KMS-11 (cell line): ENCODE measurements at regions not wholly inside any gene's neighbourhood (a gene's known extent, or its start where the extent isn't known, plus 50 kb on each side); places are given as distances from the start of the nearest gene placed in this dataset.
"Not testable (repeated sequence)": the region's sequence is repeated elsewhere in the genome, so short reads cannot be mapped to it uniquely, and the experiment has no call there.

Experiments used
- H2AFZ ChIP-seq: fragments of 200-600 bp; sonication (generic); 2 replicates; pipeline ENCODE4 v1.6.1; 2016; ENCODE audit warnings: antibody characterized with exemption, mixed run types, low read depth
- H3K27ac ChIP-seq: fragments of 200-600 bp; sonication (generic); 2 replicates; pipeline ENCODE4 v1.6.1; 2016; ENCODE audit warnings: mild to moderate bottlenecking, mixed run types
- H3K27me3 ChIP-seq: fragments of 200-600 bp; sonication (generic); 2 replicates; pipeline ENCODE4 v1.6.1; 2017; ENCODE audit warnings: mild to moderate bottlenecking, low read depth, mixed run types, moderate library complexity; ENCODE audit not compliant: insufficient read depth
- H3K36me3 ChIP-seq: fragments of 200-600 bp; sonication (generic); 2 replicates; pipeline ENCODE4 v1.6.1; 2017; ENCODE audit warnings: mild to moderate bottlenecking, mixed run types; ENCODE audit not compliant: insufficient read depth
- H3K4me1 ChIP-seq: fragments of 200-600 bp; sonication (generic); 2 replicates; pipeline ENCODE4 v1.6.1; 2016; ENCODE audit warnings: mild to moderate bottlenecking, low read depth, mixed run types; ENCODE audit not compliant: poor library complexity, severe bottlenecking
- H3K4me2 ChIP-seq: fragments of 200-600 bp; sonication (generic); 2 replicates; pipeline ENCODE4 v1.7.0; 2016; ENCODE audit warnings: mild to moderate bottlenecking, mixed run types
- H3K4me3 ChIP-seq: fragments of 200-600 bp; sonication (generic); IDR thresholded peaks from 2 replicates; pipeline ENCODE4 v1.6.1; 2017; ENCODE audit warnings: low read depth, low read length, mixed read lengths; ENCODE audit not compliant: insufficient read depth
- H3K79me2 ChIP-seq: fragments of 200-600 bp; sonication (generic); 2 replicates; pipeline ENCODE4 v1.6.1; 2016; ENCODE audit warnings: low read depth, mixed run types; ENCODE audit not compliant: insufficient read depth
- H3K9ac ChIP-seq: fragments of 200-600 bp; sonication (generic); 2 replicates; pipeline ENCODE4 v1.6.1; 2016; ENCODE audit warnings: mild to moderate bottlenecking, mixed run types
- H4K20me1 ChIP-seq: fragments of 200-600 bp; sonication (generic); 2 replicates; pipeline ENCODE4 v1.6.1; 2016; ENCODE audit warnings: mild to moderate bottlenecking, mixed run types; ENCODE audit not compliant: insufficient read depth
- TF ChIP-seq, protein P1 (sequence below): fragments of 200-600 bp; sonication (generic); conservative IDR thresholded peaks from 2 replicates; pipeline ENCODE4 v1.6.1; 2017; ENCODE audit warnings: low read depth, mild to moderate bottlenecking, antibody characterized with exemption, low read length, moderate library complexity, mixed read lengths

DNA sequence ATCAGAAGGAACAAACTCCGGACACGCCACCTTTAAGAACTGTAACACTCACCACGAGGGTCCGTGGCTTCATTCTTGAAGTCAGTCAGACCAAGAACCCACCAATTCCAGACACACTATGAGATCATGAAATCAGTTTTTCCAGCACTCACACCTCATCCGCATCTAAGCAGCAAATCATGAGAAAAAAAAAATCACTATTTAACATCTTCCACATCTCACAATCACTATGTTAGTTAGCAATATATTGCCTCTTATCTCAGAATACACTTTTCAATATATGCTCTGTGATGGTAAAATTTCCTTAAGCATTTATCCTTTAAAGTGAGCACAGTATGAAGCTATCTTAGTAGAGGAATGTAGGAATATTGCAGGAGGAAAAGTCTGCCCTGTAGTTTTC, 328.7 kb downstream of the FAM181B start:
- H3K27me3 ChIP-seq: no peaks in the 10 kb centered on the region
- H3K79me2 ChIP-seq: no peaks in the 10 kb centered on the region
- no peak overlapping the region for H3K4me2 ChIP-seq
- no peak overlapping the region for H2AFZ ChIP-seq
- no peaks in the 10 kb centered on the region for H4K20me1 ChIP-seq
- H3K4me1 ChIP-seq: no peaks in the 10 kb centered on the region
- TF ChIP-seq, protein P1, sequence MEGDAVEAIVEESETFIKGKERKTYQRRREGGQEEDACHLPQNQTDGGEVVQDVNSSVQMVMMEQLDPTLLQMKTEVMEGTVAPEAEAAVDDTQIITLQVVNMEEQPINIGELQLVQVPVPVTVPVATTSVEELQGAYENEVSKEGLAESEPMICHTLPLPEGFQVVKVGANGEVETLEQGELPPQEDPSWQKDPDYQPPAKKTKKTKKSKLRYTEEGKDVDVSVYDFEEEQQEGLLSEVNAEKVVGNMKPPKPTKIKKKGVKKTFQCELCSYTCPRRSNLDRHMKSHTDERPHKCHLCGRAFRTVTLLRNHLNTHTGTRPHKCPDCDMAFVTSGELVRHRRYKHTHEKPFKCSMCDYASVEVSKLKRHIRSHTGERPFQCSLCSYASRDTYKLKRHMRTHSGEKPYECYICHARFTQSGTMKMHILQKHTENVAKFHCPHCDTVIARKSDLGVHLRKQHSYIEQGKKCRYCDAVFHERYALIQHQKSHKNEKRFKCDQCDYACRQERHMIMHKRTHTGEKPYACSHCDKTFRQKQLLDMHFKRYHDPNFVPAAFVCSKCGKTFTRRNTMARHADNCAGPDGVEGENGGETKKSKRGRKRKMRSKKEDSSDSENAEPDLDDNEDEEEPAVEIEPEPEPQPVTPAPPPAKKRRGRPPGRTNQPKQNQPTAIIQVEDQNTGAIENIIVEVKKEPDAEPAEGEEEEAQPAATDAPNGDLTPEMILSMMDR: no peak
- H3K9ac ChIP-seq: no peak overlapping the region
- H3K4me3 ChIP-seq: no peak overlapping the region
- H3K36me3 ChIP-seq: no peaks in the 10 kb centered on the region
- no peak overlapping the region for H3K27ac ChIP-seq

DNA sequence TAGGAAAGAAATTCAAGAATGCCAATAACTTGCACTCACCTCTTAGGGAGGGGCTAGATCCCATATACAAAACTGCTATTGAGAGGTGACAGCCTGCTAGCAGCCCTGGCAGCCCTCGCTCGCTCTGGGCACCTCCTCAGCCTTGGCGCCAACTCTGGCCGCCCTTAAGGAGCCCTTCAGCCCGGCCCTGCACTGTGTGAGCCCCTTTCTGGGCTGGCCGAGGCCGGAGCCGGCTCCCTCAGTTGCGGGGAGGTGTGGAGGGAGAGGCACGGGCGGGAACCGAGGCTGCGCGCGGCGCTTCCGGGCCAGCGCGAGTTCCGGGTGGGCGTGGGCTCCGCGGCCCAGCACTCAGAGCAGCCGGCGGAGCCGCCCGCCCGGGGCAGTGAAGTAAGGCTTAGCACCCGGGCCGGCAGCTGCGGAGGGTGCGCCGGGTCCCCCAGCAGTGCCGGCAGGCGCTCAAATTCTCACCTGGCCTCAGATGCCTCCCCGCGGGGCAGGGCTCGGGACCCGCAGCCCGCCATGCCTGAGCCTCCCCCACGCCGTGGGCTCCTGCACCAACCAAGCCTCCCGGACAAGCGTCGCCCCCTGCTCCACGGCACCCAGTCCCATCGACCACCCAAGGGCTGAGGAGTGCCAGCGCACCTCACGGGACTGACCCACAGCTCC, 329.9 kb downstream of the FAM181B start:
- Histone ChIP-seq H3K27me3 (no peaks in the 10 kb centered on the region), H3K4me3 (no peak overlapping the region), H3K4me1 (no peaks in the 10 kb centered on the region), H2AFZ (no peak overlapping the region), H4K20me1 (no peaks in the 10 kb centered on the region), H3K36me3 (no peaks in the 10 kb centered on the region), H3K79me2 (no peaks in the 10 kb centered on the region), H3K4me2 (no peak overlapping the region), H3K9ac (no peak overlapping the region), H3K27ac (no peak overlapping the region)
- TF ChIP-seq, protein P1: no peak

DNA sequence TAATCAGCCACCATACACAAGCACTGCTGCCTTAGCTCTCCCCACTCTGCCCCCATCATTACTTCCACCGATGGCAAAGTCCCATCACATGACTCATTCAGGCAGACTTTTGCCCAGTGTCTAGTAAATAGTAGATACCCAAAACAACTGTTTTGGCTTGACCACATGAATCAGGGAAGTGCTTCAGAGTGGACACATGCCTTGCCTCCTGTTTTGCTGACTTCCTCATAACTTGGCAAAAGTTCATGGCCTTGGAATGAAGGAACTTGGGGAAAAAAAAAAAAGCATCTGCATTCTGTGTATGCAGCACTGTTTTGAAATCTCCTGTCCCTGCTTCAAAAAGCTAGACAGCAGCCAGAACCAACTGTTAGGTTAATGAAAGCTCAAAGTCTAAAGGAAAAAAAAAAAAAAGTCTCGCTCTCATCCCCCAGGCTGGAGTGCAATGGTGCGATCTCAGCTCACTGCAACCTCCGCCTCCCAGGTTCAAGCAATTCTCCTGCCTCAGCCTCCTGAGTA, 335.3 kb downstream of the FAM181B start:
- Histone ChIP-seq H3K27me3 (no peaks in the 10 kb centered on the region), H3K36me3 (no peaks in the 10 kb centered on the region), H3K27ac (no peak overlapping the region), H3K4me2 (no peak overlapping the region), H3K4me1 (no peaks in the 10 kb centered on the region), H3K79me2 (no peaks in the 10 kb centered on the region), H3K4me3 (no peak overlapping the region), H3K9ac (no peak overlapping the region), H4K20me1 (no peaks in the 10 kb centered on the region), H2AFZ (no peak overlapping the region)
- TF ChIP-seq, protein P1: no peak

DNA sequence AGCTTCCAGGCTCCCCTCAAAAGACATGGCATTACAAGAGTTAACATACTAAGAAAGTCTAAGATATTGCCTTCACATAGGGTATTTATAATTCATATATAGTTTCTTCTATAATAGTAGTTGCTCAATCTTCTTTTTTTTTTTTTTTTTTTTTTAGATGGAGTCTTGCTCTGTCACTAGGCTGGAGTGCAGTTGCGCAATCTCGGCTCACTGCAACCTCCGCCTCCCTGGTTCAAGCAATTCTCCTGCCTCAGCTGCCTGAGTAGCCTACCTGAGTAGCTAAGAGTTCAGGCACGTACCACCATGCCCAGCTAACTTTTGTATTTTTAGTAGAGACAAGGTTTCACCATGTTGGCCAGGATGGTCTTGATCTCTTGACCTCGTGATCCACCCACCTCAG, 337.0 kb downstream of the FAM181B start:
- H3K27me3 ChIP-seq, H3K36me3 ChIP-seq, H3K79me2 ChIP-seq, H3K27ac ChIP-seq, H2AFZ ChIP-seq, H4K20me1 ChIP-seq, H3K4me3 ChIP-seq, H3K4me1 ChIP-seq, H3K4me2 ChIP-seq, H3K9ac ChIP-seq: not testable (repeated sequence)

DNA sequence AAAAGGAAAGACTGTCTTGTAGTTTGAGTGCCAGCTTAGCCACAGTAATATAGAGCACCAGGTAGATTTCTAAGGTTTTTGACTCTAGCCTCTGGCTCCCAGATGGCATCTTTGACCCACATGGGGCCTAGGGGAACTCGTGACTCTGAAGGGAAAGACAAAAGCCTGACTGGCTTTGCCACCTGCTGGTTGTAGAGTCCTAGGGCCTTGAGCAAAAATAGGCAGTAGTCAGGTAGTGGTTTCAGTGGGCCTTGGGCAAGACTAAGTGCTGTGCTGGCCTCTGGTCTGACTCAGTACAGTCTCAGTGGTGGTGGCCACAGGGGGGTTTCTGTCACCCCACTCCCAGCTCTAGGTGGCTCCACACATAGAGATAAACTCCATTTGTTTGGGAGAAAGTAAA, 349.4 kb downstream of the FAM181B start:
- Histone ChIP-seq H3K4me2 (no peak overlapping the region), H2AFZ (no peak overlapping the region), H3K79me2 (no peaks in the 10 kb centered on the region), H3K36me3 (no peaks in the 10 kb centered on the region), H3K9ac (no peak overlapping the region), H3K4me1 (no peaks in the 10 kb centered on the region), H3K4me3 (no peak overlapping the region), H3K27ac (no peak overlapping the region), H4K20me1 (no peaks in the 10 kb centered on the region), H3K27me3 (no peaks in the 10 kb centered on the region)
- TF ChIP-seq, protein P1: no peak
